Activated CD8-positive, alpha-beta memory T cell treated with anti-CD3 and anti-CD28 coated beads for 48 hours (primary cell): ENCODE measurements at regions not wholly inside any gene's neighbourhood (a gene's known extent, or its start where the extent isn't known, plus 50 kb on each side); places are given as distances from the start of the nearest gene placed in this dataset.
A peak's percentile ranks its signal among the peaks of the same experiment; 100 is the strongest.
"Not testable (repeated sequence)": the region's sequence is repeated elsewhere in the genome, so short reads cannot be mapped to it uniquely, and the experiment has no call there.

ENCODE experiments used
- DNase-seq, 3 experiments: peaks; one replicate each; pipeline ENCODE4 v3.0.0-alpha.2; 2020; ENCODE audit warnings: low read depth in 2 of 3, low spot score in 2 of 3

- DNase-seq, result no peak
Observed at GRCh38 chr2:38148501-38148900, 72.5 kb upstream of the CYP1B1 start.

DNA sequence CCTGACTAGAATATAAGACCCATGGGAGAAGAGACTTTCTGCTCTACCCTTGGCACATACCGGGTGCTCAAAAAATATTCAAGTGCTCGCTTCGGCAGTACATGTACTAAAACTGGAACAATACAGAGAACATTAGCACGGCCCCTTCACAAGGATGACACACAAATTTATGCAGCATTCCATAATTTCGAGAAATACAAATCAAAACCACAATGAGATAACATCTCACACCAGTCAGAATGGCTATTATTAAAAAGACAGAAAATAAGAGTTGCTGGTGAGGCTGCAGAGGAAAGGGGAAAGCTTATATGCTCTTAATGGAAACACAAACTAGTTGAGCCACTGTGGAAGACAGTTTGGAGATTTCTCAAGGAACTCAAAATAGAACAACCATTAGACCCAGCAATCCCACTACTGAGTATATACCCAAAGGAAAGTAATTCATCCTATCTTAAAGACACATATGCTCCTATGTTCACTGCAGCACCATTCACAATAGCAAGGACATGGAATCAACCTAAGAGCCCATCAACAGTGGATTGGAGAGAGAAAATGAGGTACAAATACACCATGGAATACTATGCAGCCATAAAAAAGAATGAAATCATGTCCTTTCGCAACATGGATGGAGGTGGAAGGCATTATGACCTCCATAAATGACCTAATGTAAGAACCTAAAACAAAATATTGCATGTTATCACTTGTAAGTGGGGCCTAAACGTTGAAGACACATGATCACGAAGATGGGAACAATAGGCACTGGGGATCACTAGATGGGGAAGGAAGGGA, 71.6 kb upstream of the CYP1B1 start:
- DNase-seq, result no peak

DNA sequence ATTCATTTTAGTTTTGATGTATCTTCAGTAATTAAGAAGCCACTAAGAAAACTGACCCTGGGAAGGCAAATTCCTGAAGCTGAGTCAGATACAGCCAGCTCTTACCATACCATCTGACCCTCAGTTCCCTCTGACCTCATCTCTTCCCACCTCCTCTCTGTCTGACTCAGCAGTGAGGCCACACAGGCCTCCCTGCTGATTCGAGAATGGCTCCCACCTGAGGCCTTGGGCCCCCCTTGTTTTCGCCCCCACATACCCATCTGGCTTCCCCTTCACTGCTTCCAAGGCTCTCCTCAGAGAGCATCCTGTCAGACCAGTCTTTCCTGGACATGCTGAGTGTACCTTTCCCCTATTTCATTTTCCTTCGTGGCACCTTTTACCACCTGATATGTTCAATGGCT, 71.0 kb upstream of the CYP1B1 start:
- DNase-seq, result peak in 2 of 3 experiments; percentile 9 to 13

GRCh38 chr2:38146275-38146906, 70.4 kb upstream of the CYP1B1 start:
- DNase-seq, result peak in 2 of 3 experiments; percentile 16 to 20

GRCh38 chr2:38145236-38145635, 69.3 kb upstream of the CYP1B1 start:
- no peak for DNase-seq

DNA sequence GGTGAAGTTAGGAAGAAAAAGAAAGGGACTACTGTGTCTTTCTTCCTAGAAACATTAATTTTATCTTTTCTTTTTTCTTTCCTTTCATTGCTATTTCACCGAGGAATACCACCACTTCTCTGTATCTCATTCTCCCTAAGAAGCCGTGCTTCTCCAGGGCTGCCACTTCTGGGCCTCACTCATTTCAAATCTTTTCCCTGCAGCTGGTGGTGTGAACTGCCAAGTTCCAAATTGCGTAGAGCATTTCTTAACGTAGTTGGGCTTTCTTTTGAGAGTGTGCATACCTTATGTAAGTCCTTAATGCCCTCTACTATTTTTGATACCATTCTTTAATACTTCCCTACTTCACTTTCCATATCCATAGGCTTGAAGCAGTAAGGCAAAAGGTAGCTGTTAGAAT, 66.7 kb upstream of the CYP1B1 start:
- no peak for DNase-seq

GRCh38 chr2:38141501-38141900, 65.5 kb upstream of the CYP1B1 start:
- no peak for DNase-seq

DNA sequence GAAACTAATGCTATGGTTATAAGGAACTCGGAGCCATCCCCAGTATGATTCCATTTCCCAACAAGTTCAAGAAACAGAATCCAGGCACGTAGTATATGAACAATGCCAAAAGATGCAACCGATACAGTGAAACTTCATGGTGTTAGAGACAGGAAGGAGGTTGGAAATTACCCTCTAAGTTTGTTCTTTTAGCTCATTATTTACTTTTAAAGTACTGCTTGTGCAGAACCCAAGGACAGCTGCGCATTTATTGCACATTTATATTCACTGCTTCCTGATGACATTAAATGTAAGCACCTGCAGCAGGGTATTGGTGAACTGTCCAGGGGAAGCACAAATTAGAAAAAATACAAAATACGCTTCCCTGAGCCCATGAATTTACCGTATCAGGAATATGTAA, 63.0 kb upstream of the CYP1B1 start:
- no peak for DNase-seq

DNA sequence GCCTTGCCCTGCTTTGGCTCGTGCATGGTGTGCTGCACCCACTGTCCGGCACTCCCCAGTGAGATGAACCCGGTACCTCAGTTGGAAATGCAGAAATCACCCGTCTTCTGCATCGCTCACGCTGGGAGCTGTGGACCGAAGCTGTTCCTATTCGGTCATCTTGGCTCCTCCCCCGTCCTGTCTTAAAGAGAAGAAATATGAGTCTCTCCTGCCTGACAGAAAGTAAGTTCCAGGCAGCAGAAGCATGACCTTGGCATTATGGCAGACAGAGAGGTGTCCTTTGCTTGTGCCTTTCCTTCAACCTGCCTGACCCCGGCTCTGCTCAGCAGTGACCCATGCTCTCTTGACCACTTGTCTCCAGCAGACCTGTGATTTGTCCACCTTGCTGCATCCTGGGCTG, 62.5 kb upstream of the CYP1B1 start:
- no peak for DNase-seq

- DNase-seq, result not testable (repeated sequence)
Observed at GRCh38 chr2:38137958-38138357, 62.0 kb upstream of the CYP1B1 start.

DNA sequence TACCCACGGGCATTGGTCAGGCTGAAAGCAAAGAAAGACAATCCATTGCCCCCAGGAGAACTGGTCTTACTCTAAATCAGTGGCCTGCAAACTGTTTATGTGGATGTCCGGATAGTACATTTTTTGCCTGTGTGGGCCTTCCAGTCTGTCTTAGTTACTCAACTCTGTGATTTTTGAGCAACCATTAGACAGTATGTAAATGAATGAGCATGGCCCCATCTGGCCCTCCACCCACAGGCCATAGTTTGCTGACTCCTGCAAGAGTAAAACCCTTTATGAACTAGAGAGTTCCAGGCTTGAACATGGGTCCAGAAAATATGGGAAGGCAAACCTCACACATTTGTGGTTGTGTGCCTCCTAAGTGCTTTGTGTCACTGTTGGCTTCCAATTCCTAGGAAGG, 55.7 kb upstream of the CYP1B1 start:
- DNase-seq, result no peak

DNA sequence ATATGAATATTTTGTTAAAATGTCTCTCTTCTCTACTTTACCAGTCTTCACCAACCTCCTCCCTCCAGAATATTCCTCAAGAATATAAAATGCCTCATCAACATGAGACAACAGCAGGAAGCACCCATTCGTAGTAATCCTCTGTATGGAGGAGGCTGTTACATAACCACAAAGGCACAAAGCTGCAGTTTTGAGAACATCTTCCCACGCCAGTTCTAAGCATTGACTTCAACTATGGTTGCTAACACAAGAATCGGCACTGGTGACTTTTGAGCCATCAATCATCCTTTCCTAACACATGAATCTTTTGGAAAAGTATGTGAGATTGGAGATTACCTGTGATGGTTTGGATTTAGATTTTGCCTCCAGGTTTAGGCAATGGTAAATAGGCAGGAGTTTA, 54.9 kb upstream of the CYP1B1 start:
- DNase-seq, result no peak

- no peak for DNase-seq
Observed at GRCh38 chr2:38129987-38130386, 54.0 kb upstream of the CYP1B1 start.

GRCh38 chr2:38129481-38129880, 53.5 kb upstream of the CYP1B1 start:
- DNase-seq, result no peak

DNA sequence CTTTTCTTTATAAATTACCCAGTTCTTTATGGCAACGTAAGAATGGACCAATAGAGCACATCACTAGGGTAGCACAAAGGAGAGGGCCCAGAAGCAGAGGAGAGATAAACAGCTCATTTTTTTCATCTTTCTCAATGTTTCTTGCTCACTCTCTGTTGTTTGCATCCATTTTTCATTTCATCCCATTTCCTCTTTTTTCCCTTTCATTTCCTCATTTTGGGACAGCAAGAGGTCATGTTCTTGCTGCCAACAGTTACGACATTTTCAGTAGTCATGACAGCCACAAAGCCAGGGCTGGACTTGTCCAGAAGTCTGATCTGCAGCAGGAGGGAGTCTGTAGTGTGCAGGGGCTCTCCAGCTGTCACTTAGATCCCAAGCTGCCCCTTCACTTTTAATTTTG, 52.7 kb upstream of the CYP1B1 start:
- no peak for DNase-seq

DNA sequence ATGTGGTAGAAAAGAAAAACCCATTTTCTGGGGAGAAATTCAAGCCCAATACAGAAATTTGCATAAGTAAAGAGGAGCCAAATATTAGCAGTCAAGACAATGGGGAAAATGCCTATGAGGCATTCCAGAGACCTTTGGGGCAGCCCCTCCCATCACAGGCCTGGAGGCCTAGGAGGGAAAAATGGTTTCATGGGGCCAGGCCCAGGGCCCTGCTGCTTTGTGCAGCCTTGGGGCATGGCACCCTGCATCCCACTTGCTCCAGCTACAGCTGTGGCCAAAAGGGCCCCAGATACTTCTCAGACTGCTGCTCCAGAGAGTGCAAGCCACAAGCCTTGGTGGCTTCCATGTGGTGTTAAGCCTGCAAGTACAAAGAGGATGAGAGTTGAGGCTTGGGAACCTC, 51.3 kb upstream of the CYP1B1 start:
- no peak for DNase-seq

DNA sequence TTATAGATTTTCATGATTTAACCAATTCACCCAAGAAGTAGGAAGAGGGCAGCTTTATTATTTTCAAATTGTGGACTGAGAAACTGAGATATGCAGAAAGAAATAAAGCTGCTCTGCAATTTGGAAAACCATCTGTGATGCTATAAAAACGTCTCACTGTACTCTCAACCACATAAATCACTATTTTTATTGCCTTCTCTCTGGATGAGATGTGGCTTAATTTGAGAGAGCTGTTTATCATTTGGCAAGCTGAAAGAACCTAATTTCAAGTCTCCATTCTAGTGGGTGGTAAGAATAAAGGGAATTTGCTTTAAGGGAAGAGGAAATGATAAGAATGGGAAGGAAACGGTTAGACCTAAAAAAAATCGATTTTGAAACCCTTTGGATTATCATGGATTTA, 49.9 kb upstream of the CYP1B1 start:
- no peak for DNase-seq
